Peyer's patch (tissue), 4 donors: ENCODE measurements at regions not wholly inside any gene's neighbourhood (a gene's known extent, or its start where the extent isn't known, plus 50 kb on each side); places are given as distances from the start of the nearest gene placed in this dataset.
A peak's percentile ranks its signal among the peaks of the same experiment; 100 is the strongest.

ENCODE experiments used
- DNase-seq, 3 donors: peaks; one replicate each; pipeline ENCODE4 v3.0.0-alpha.2; 2017 to 2019
- H3K27ac ChIP-seq, 4 donors: fragments of 200-600 bp; sonication (generic); one replicate each; pipeline ENCODE4 v1.5.1; 2016 to 2019
- H3K27me3 ChIP-seq, 2 donors: fragments of 200-600 bp; sonication (generic); one replicate each; pipeline ENCODE4 v1.5.1; 2019
- H3K36me3 ChIP-seq, 3 donors: fragments of 200-600 bp; sonication (generic); one replicate each; pipeline ENCODE4 v1.5.1; 2016 to 2019
- H3K4me1 ChIP-seq, 4 donors: fragments of 200-600 bp; sonication (generic); one replicate each; pipeline ENCODE4 v1.5.1; 2016 to 2019
- H3K4me3 ChIP-seq, 4 donors: fragments of 200-600 bp; sonication (generic); 1 replicate in 3 of 4; 2 replicates in 1 of 4; pipeline ENCODE4 v1.5.1; 2016 to 2019; ENCODE audit warnings: mild to moderate bottlenecking in 1 of 4
- H3K9me3 ChIP-seq, 4 donors: fragments of 200-600 bp; sonication (generic); one replicate each; pipeline ENCODE4 v1.5.1; 2016 to 2019; ENCODE audit warnings: mild to moderate bottlenecking in 1 of 4
- POLR2A ChIP-seq, 2 donors: fragments of 450-650 bp; IDR thresholded peaks; one replicate each; pipeline ENCODE4 v1.5.1; 2017; ENCODE audit warnings: antibody characterized with exemption in 2 of 2, mild to moderate bottlenecking in 2 of 2, moderate library complexity in 2 of 2
- TF ChIP-seq, protein P1 (sequence below), 6 experiments: fragments of 450-650 bp in 4 of 6; fragments of 200-600 bp in 2 of 6; sonication (generic) in 1 of 6; IDR thresholded peaks; one replicate each; pipeline ENCODE4 v1.5.1; 2017 to 2019; ENCODE audit warnings: antibody characterized with exemption in 6 of 6, mild to moderate bottlenecking in 3 of 6, moderate library complexity in 1 of 6

DNA sequence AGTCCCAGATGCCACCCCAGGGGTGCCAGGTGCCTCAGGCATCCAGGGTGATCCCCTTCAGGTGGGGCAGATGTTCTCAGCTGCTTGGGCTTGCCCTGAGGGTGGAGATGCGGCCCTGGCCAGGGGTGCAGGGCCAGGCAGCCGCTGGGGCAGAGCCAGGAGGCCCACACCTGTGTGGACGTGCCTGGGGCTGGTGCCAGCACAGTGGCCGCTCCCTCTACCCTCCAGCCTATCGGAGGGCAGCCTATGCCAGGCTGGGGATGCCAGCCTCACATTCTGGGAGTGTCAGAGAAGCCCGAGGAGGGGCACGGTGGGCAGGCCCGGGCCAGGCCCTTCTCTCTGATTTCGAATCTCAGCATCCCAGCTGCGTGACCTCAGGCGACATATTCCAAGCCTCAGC is 96.5 kb upstream of the WNT4 start:
- peaks cover 0 to 5% (median 0%) of the 10 kb centered on the region in 4 donors for H3K4me1 ChIP-seq
- no peaks in the 10 kb centered on the region for H3K27me3 ChIP-seq
- TF ChIP-seq, protein P1, sequence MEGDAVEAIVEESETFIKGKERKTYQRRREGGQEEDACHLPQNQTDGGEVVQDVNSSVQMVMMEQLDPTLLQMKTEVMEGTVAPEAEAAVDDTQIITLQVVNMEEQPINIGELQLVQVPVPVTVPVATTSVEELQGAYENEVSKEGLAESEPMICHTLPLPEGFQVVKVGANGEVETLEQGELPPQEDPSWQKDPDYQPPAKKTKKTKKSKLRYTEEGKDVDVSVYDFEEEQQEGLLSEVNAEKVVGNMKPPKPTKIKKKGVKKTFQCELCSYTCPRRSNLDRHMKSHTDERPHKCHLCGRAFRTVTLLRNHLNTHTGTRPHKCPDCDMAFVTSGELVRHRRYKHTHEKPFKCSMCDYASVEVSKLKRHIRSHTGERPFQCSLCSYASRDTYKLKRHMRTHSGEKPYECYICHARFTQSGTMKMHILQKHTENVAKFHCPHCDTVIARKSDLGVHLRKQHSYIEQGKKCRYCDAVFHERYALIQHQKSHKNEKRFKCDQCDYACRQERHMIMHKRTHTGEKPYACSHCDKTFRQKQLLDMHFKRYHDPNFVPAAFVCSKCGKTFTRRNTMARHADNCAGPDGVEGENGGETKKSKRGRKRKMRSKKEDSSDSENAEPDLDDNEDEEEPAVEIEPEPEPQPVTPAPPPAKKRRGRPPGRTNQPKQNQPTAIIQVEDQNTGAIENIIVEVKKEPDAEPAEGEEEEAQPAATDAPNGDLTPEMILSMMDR (IDR thresholded peaks at IDR 0.05) = no peak
- TF ChIP-seq POLR2A (IDR thresholded peaks at IDR 0.05) = no peak
- H3K4me3 ChIP-seq = no peak overlapping the region
- no peaks in the 10 kb centered on the region for H3K9me3 ChIP-seq
- no peaks in the 10 kb centered on the region for H3K36me3 ChIP-seq
- no peak overlapping the region for H3K27ac ChIP-seq
- DNase-seq = peak in 1 of 3 donors; percentile 64

DNA sequence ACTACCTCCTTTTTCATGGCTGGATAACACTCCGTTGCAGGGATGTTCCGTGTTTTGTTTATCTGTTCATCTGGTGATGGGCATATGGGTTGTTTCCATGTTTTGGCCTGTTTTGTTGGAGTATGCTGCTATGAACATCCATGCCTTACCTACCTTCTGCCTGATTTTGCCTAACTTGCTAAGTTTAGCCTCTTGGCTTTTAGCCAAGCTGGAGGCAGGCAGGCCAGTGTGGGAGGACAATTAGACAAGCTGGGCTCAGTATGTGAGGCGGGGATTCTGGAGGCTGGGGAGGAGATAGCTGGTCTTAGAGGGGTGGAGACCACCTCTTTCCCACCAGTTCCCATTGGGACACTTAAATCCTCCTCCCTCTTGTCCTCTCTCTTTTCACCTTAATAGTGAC is 98.4 kb upstream of the WNT4 start:
- H3K4me3 ChIP-seq = no peak overlapping the region
- no peak overlapping the region for H3K27ac ChIP-seq
- TF ChIP-seq POLR2A (IDR thresholded peaks at IDR 0.05) = no peak
- TF ChIP-seq, protein P1 (IDR thresholded peaks at IDR 0.05) = no peak
- H3K4me1 ChIP-seq = peaks cover 0 to 5% (median 0%) of the 10 kb centered on the region in 4 donors
- no peaks in the 10 kb centered on the region for H3K9me3 ChIP-seq
- no peak for DNase-seq
- H3K27me3 ChIP-seq = no peaks in the 10 kb centered on the region
- H3K36me3 ChIP-seq = no peaks in the 10 kb centered on the region

DNA sequence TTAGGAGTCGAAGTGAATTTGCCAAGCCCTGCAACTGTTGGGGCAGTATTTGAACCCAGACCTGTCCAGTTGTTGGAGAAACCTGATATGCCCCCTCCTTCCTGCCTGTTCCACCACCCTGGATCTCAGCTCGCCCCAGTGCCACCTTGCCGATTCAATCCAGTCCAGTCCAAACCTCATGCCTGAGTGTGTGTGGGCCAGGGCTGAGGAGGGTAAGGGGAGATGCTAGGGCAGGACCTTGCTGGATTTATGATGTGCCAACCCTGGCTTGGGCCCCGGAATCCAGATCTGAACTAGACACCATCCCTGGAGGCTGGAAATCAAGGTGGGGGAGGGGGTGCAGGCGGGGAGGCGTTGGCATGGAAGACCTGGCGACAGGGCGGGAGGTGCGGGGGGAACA is 98.9 kb upstream of the WNT4 start:
- Histone ChIP-seq H3K27ac (no peak overlapping the region), H3K9me3 (no peaks in the 10 kb centered on the region), H3K27me3 (no peaks in the 10 kb centered on the region), H3K36me3 (no peaks in the 10 kb centered on the region), H3K4me1 (peaks cover 0 to 5% (median 0%) of the 10 kb centered on the region in 4 donors), H3K4me3 (no peak overlapping the region)
- TF ChIP-seq, protein P1 (IDR thresholded peaks at IDR 0.05) = no peak
- TF ChIP-seq POLR2A (IDR thresholded peaks at IDR 0.05) = no peak
- no peak for DNase-seq

DNA sequence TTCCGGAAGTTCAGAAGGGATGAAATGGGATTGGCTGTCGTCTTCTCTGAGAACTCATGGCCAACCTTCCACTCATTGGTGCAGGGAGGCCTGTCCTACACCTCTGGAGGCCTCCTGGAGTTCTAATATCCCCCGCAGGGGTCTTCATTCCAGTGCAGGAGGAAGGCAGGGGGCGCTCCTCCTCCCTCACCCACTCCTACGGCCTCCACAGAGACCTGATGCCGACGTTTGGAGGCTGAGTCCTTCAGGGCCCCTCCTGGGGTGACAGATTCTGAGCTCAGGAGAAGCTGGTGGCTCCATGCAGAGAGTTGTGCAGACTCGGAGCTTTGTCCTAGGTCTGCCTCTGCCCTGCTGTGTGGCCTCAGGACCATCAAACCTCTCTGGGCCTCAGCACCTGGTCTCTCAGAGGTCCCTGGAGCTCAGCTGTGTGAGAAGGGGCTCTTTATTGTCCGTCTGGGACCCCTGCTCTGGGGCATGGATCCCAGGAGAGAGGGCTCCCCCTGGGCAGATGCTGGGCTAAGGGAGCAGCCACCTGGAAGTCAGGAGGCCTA is 102.3 kb upstream of the WNT4 start:
- Histone ChIP-seq H3K36me3 (no peaks in the 10 kb centered on the region), H3K9me3 (no peaks in the 10 kb centered on the region), H3K4me1 (no peaks in the 10 kb centered on the region), H3K27me3 (no peaks in the 10 kb centered on the region), H3K27ac (no peak overlapping the region), H3K4me3 (no peak overlapping the region)
- no peak for DNase-seq
- TF ChIP-seq, protein P1 (IDR thresholded peaks at IDR 0.05) = no peak
- TF ChIP-seq POLR2A (IDR thresholded peaks at IDR 0.05) = no peak

DNA sequence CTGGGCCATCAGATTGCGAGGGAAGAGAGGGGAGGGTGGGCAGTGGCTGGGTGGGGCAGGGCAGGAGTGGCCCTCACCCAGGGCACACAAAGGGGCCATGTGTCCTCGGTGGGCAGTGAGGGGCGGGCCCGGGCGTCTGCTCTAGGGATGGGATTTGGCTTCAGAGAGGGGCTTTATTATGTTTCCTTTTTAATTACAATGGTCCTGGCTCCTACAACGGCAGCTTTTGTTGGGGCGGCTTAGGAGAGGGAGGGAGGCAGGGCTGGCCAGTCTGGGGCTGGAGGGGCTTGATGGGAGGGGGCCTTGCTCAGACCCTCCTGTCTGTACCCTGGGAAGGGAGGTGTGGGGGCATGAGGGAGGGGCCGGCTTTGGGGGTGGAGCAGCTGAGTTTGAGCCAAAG is 102.8 kb upstream of the WNT4 start:
- Histone ChIP-seq H3K4me3 (no peak overlapping the region), H3K4me1 (no peaks in the 10 kb centered on the region), H3K27me3 (no peaks in the 10 kb centered on the region), H3K36me3 (no peaks in the 10 kb centered on the region), H3K9me3 (no peaks in the 10 kb centered on the region), H3K27ac (no peak overlapping the region)
- TF ChIP-seq, protein P1 (IDR thresholded peaks at IDR 0.05) = no peak
- DNase-seq = no peak
